22Rv1 (cell line): ENCODE measurements at regions not wholly inside any gene's neighbourhood (a gene's known extent, or its start where the extent isn't known, plus 50 kb on each side); places are given as distances from the start of the nearest gene placed in this dataset.

Source experiments
- ZFX ChIP-seq: fragments of 450-650 bp; IDR thresholded peaks from 2 replicates; pipeline ENCODE4 v1.6.1; 2017; ENCODE audit warnings: antibody characterized with exemption, borderline replicate concordance
- TF ChIP-seq, protein P1 (sequence below): fragments of 450-650 bp; IDR thresholded peaks from 2 replicates; pipeline ENCODE4 v1.5.1; 2017; ENCODE audit warnings: mild to moderate bottlenecking

DNA sequence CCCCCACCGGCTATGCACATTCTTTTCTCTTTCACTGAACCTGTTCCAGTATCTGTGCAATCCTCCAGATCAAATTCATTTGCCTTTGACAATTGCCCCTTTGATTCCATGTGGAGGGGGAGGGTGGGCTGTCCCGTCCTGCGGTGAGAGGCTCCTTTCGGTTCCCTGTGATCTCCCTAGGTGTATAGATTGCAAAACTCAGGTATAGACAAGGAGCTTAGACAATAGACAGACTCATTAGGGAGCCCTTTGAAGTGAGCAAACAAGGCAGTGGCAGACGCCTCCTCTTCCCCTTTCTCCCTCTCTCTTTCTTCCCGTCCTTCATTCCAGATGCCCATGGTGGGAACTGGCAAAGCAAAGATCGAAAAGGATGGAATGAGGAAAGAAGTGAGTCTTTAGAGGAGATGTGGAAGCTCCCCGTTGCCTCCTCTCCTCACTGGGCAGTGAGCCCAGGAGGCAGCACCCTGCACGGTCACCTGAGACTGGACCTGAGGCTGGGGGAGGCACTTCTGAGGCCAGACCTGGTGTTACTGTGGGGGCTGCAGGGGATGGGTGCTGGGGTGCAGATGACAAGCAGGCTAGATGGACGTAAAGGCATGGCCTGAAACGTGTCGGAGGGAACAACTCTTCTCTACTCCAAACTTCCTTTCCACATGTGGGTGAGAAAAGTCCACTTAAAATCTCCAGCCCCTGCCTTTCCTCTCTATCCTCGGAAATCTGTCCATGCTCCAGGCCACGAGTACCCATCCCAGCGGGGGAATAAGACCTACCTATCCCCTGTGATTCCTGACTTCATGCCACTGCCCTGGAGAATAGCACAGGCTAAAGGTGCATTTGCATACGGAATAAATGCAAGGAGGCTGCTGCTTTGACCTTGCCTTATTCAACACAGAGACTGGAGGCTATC, 256.6 kb upstream of the FOXQ1 start:
- TF ChIP-seq, protein P1, sequence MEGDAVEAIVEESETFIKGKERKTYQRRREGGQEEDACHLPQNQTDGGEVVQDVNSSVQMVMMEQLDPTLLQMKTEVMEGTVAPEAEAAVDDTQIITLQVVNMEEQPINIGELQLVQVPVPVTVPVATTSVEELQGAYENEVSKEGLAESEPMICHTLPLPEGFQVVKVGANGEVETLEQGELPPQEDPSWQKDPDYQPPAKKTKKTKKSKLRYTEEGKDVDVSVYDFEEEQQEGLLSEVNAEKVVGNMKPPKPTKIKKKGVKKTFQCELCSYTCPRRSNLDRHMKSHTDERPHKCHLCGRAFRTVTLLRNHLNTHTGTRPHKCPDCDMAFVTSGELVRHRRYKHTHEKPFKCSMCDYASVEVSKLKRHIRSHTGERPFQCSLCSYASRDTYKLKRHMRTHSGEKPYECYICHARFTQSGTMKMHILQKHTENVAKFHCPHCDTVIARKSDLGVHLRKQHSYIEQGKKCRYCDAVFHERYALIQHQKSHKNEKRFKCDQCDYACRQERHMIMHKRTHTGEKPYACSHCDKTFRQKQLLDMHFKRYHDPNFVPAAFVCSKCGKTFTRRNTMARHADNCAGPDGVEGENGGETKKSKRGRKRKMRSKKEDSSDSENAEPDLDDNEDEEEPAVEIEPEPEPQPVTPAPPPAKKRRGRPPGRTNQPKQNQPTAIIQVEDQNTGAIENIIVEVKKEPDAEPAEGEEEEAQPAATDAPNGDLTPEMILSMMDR = no peak
- no peak for TF ChIP-seq ZFX
